HG03108 (cell line): ENCODE measurements at regions not wholly inside any gene's neighbourhood (a gene's known extent, or its start where the extent isn't known, plus 50 kb on each side); places are given as distances from the start of the nearest gene placed in this dataset.

Experiments used
- ATAC-seq: cut with Tn5 transposase; IDR thresholded peaks from one replicate; pipeline ENCODE4 v1.9.1; 2021; ENCODE audit warnings: moderate library complexity; ENCODE audit not compliant: unreplicated experiment

- no peak for ATAC-seq
Observed at GRCh38 chr1:4551706-4552105, 102.7 kb upstream of the AJAP1 start.

GRCh38 chr1:4553761-4554160, 100.6 kb upstream of the AJAP1 start:
- no peak for ATAC-seq

GRCh38 chr1:4554271-4554865, 100.0 kb upstream of the AJAP1 start:
- ATAC-seq, result no peak

GRCh38 chr1:4557949-4558348, 96.5 kb upstream of the AJAP1 start:
- no peak for ATAC-seq

GRCh38 chr1:4561205-4561604, 93.2 kb upstream of the AJAP1 start:
- no peak for ATAC-seq

GRCh38 chr1:4562321-4562720, 92.1 kb upstream of the AJAP1 start:
- ATAC-seq, result no peak

- no peak for ATAC-seq
Observed at GRCh38 chr1:4563586-4563985, 90.8 kb upstream of the AJAP1 start.

- ATAC-seq, result no peak
Observed at GRCh38 chr1:4564051-4564450, 90.4 kb upstream of the AJAP1 start.

- ATAC-seq, result no peak
Observed at GRCh38 chr1:4565166-4565565, 89.2 kb upstream of the AJAP1 start.

- ATAC-seq, result no peak
Observed at GRCh38 chr1:4565801-4566449, 88.5 kb upstream of the AJAP1 start.

GRCh38 chr1:4571263-4571662, 83.1 kb upstream of the AJAP1 start:
- no peak for ATAC-seq

GRCh38 chr1:4573526-4573925, 80.9 kb upstream of the AJAP1 start:
- no peak for ATAC-seq

GRCh38 chr1:4581807-4582206, 72.6 kb upstream of the AJAP1 start:
- ATAC-seq, result no peak

- ATAC-seq, result no peak
Observed at GRCh38 chr1:4584449-4584848, 70.0 kb upstream of the AJAP1 start.

GRCh38 chr1:4585216-4585615, 69.2 kb upstream of the AJAP1 start:
- no peak for ATAC-seq

GRCh38 chr1:4585705-4586104, 68.7 kb upstream of the AJAP1 start:
- ATAC-seq, result no peak

GRCh38 chr1:4586611-4587160, 67.7 kb upstream of the AJAP1 start:
- ATAC-seq, result no peak

GRCh38 chr1:4587721-4588120, 66.7 kb upstream of the AJAP1 start:
- no peak for ATAC-seq

- no peak for ATAC-seq
Observed at GRCh38 chr1:4590756-4591155, 63.7 kb upstream of the AJAP1 start.

GRCh38 chr1:4591926-4592325, 62.5 kb upstream of the AJAP1 start:
- no peak for ATAC-seq

- no peak for ATAC-seq
Observed at GRCh38 chr1:4593106-4593505, 61.3 kb upstream of the AJAP1 start.

- no peak for ATAC-seq
Observed at GRCh38 chr1:4594286-4594991, 60.0 kb upstream of the AJAP1 start.
